ENCODE measurements at regions not wholly inside any gene's neighbourhood (a gene's known extent, or its start where the extent isn't known, plus 50 kb on each side); places are given as distances from the start of the nearest gene placed in this dataset.

DNA sequence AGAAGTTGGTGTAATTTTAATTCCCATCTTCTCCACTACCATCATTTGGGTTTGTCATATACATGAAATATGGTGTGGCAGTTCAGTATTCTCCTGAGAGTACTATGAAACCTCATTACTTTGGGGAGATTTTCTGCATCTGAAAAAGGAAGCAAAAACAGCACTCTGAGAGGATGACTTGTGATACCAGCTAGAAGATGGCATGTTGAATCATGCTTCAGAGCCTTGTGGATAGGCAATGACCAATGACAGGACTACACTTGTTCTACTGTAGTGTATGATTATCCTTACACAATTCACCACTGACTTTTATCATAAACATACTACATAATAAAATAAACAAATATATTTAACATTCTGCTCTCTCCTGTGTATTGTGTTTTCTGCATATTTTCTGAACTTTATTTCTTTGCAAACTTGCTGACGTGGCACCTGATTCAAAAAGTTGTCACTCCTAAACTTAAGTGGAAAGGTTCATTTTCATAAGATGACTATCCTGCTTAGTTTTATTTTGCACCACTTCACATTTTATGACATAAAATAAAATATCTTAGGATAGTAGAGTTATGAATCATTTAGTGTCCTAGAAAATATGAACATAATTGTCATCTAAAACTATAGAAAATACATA is 991.3 kb downstream of the FSTL5 start:
- intact Hi-C loops (cut with micrococcal nuclease) (no loop called here), in situ Hi-C loops (cut with MboI; ENCODE audit: low sequenced_read_pairs) (no loop called here), dilution Hi-C loops (cut with HindIII; ENCODE audit: low sequenced_read_pairs, unreplicated experiment) (no loop called here)
- ChIA-PET POLR2A (ENCODE audit: unreplicated experiment) (no interaction called here), CTCF (no interaction called here)
- H2AK9ac ChIP-seq (replicated peaks; ENCODE audit: low read depth, low read length, poor library complexity): no peak overlapping the region
- no peak overlapping the region for H3K4me3 ChIP-seq (ENCODE audit: insufficient read depth, low read depth, low read length)
- H2AK5ac ChIP-seq (ENCODE audit: low read depth, low read length): no peak overlapping the region
- no peaks in the 10 kb centered on the region for H3K9me1 ChIP-seq (ENCODE audit: insufficient read depth, low read length)
- no peak overlapping the region for H4K8ac ChIP-seq (ENCODE audit: low read depth in 2 of 2, low read length in 2 of 2)
- H2BK15ac ChIP-seq (ENCODE audit: low read depth, low read length): no peak overlapping the region
- H4K5ac ChIP-seq (ENCODE audit: low read depth, low read length): no peak overlapping the region
- no peak for DNase-seq
- no peak overlapping the region for H3K9ac ChIP-seq (ENCODE audit: low read depth, low read length)
- no CpG with 5 or more reads among the region's 1 CpG for WGBS, 2 experiments (ENCODE audit: extremely low coverage in 2 of 2, insufficient read length in 1 of 2)
- no peak overlapping the region for H3K23ac ChIP-seq (ENCODE audit: low read depth, low read length)
- BruUV-seq (replicated peaks): no TSS peak
- H3K27me3 ChIP-seq (ENCODE audit: control insufficient read depth, insufficient read depth, low read length): no peaks in the 10 kb centered on the region
- no peak overlapping the region for H2BK120ac ChIP-seq (ENCODE audit: low read depth, low read length)
- no peak overlapping the region for H3K4ac ChIP-seq (ENCODE audit: low read depth, low read length)
- no peak overlapping the region for H2AFZ ChIP-seq (replicated peaks; ENCODE audit: low read length, poor library complexity)
- H3K79me1 ChIP-seq (ENCODE audit: low read depth in 1 of 2, low read length in 2 of 2): no peaks in the 10 kb centered on the region
- no peak overlapping the region for H3K27ac ChIP-seq (ENCODE audit: insufficient read depth, low read length)
- no peak overlapping the region for H3K14ac ChIP-seq (replicated peaks; ENCODE audit: low read depth, low read length)
- H3K4me2 ChIP-seq (ENCODE audit: low read depth, low read length): no peak overlapping the region
- no peak overlapping the region for H2BK20ac ChIP-seq (ENCODE audit: low read depth, low read length)
- no peak overlapping the region for H2BK5ac ChIP-seq (ENCODE audit: low read depth, low read length, poor library complexity, severe bottlenecking)
- H4K20me1 ChIP-seq (ENCODE audit: insufficient read depth, low read length): no peaks in the 10 kb centered on the region
- TF ChIP-seq MAFK (IDR thresholded peaks at IDR 0.05; ENCODE audit: low read depth, low read length) (peak; percentile 58), CEBPB (IDR thresholded peaks at IDR 0.05; ENCODE audit: low read depth, low read length) (no peak), USF2 (IDR thresholded peaks at IDR 0.05; ENCODE audit: low read depth, low read length) (no peak), ELK1 (IDR thresholded peaks at IDR 0.05; ENCODE audit: borderline replicate concordance, low read depth, low read length) (no peak), CHD1 (IDR thresholded peaks at IDR 0.05; ENCODE audit: low read depth, low read length) (no peak), MXI1 (IDR thresholded peaks at IDR 0.05; ENCODE audit: borderline replicate concordance, low read depth, low read length) (no peak)
- no peaks in the 10 kb centered on the region for H3K36me3 ChIP-seq (ENCODE audit: control insufficient read depth, insufficient read depth, low read length)
- H3K56ac ChIP-seq (ENCODE audit: extremely low read depth, insufficient read depth, low read length): no peak overlapping the region
- H4K91ac ChIP-seq (ENCODE audit: insufficient read depth, low read depth, low read length): no peak overlapping the region
- no peaks in the 10 kb centered on the region for H3K4me1 ChIP-seq (ENCODE audit: control insufficient read depth, insufficient read depth, low read length)
- no peak overlapping the region for H3K18ac ChIP-seq (ENCODE audit: low read depth, low read length)
- no peak for ATAC-seq (ENCODE audit: low read depth)
- peaks cover 3% of the 10 kb centered on the region; the same call in 1 of the 2 replicates for H3K9me3 ChIP-seq (ENCODE audit: control insufficient read depth, insufficient read depth, low read length)

Data from IMR-90 (cell line).